HG02763 (cell line): ENCODE measurements at regions not wholly inside any gene's neighbourhood (a gene's known extent, or its start where the extent isn't known, plus 50 kb on each side); places are given as distances from the start of the nearest gene placed in this dataset.

Experiments
- ATAC-seq: cut with Tn5 transposase; IDR thresholded peaks from one replicate; pipeline ENCODE4 v1.9.1; 2021; ENCODE audit warnings: mild to moderate bottlenecking, moderate library complexity; ENCODE audit not compliant: unreplicated experiment

- ATAC-seq = no peak
These were observed 645.8 kb upstream of the USP24 start for GRCh38 chr1:55860798-55861519.

- no peak for ATAC-seq
These were observed 645.2 kb upstream of the USP24 start for GRCh38 chr1:55860326-55860725.

- ATAC-seq = no peak
These were observed 639.7 kb upstream of the USP24 start for GRCh38 chr1:55854911-55855310.

GRCh38 chr1:55848906-55849305 is 633.7 kb upstream of the USP24 start:
- ATAC-seq = no peak

- ATAC-seq = no peak
These were observed 630.9 kb upstream of the USP24 start for GRCh38 chr1:55846051-55846450.

GRCh38 chr1:55844322-55844721 is 629.2 kb upstream of the USP24 start:
- no peak for ATAC-seq

GRCh38 chr1:55839626-55840025 is 624.5 kb upstream of the USP24 start:
- ATAC-seq = no peak

GRCh38 chr1:55839221-55839620 is 624.1 kb upstream of the USP24 start:
- ATAC-seq = no peak

- ATAC-seq = no peak
These were observed 620.9 kb upstream of the USP24 start for GRCh38 chr1:55836086-55836485.

- ATAC-seq = no peak
These were observed 618.4 kb upstream of the USP24 start for GRCh38 chr1:55833529-55834091.

GRCh38 chr1:55831759-55832158 is 616.6 kb upstream of the USP24 start:
- ATAC-seq = no peak

- no peak for ATAC-seq
These were observed 612.9 kb upstream of the USP24 start for GRCh38 chr1:55828044-55828443.

- no peak for ATAC-seq
These were observed 612.2 kb upstream of the USP24 start for GRCh38 chr1:55827350-55827749.

GRCh38 chr1:55826381-55827080 is 611.4 kb upstream of the USP24 start:
- no peak for ATAC-seq

GRCh38 chr1:55825461-55825860 is 610.3 kb upstream of the USP24 start:
- no peak for ATAC-seq

GRCh38 chr1:55824251-55824640 is 609.1 kb upstream of the USP24 start:
- no peak for ATAC-seq

- no peak for ATAC-seq
These were observed 608.5 kb upstream of the USP24 start for GRCh38 chr1:55823541-55824250.

- ATAC-seq = no peak
These were observed 607.7 kb upstream of the USP24 start for GRCh38 chr1:55822891-55823290.

GRCh38 chr1:55821234-55821633 is 606.1 kb upstream of the USP24 start:
- ATAC-seq = no peak

GRCh38 chr1:55820501-55820900 is 605.3 kb upstream of the USP24 start:
- no peak for ATAC-seq

- ATAC-seq = no peak
These were observed 603.8 kb upstream of the USP24 start for GRCh38 chr1:55819011-55819410.
